Endothelial cell of umbilical vein (primary cell): ENCODE measurements at regions not wholly inside any gene's neighbourhood (a gene's known extent, or its start where the extent isn't known, plus 50 kb on each side); places are given as distances from the start of the nearest gene placed in this dataset.

Experiments
- BruUV-seq: library from RNA; stranded (reverse); fragments of 400-500 nt; replicated peaks from 2 replicates; lab custom pipeline; 2021; lab: Mats Ljungman, UMichigan
- CTCF ChIA-PET: fragments of 300-600, 350-600 bp; sonication (Branson Sonifier 250); formaldehyde crosslinking; loops from one replicate; lab custom pipeline; 2021; ENCODE audit warnings: antibody characterized with exemption, inconsistent platforms; lab: Charles Lee
- POLR2A ChIA-PET: fragments of 300-600, 350-600 bp; sonication (Branson Sonifier 250); formaldehyde crosslinking; loops from one replicate; lab custom pipeline; 2021; ENCODE audit warnings: antibody characterized with exemption, inconsistent platforms; lab: Charles Lee
- DNase-seq: peaks from one replicate; pipeline ENCODE4 v3.0.0-alpha.2; 2011; ENCODE audit warnings: low read depth, low spot score
- FAIRE-seq: peaks from 2 replicates; lab custom pipeline; 2011; peaks lifted over from hg19 to GRCh38; lab: Jason Lieb, UNC
- H2AFZ ChIP-seq: 2 replicates; pipeline ENCODE4 v1.6.0; 2012; ENCODE audit warnings: low read depth, low read length, control low read depth, inconsistent platforms
- H3K27ac ChIP-seq: 2 replicates; pipeline ENCODE4 v1.5.1; 2011; ENCODE audit warnings: low read depth, mild to moderate bottlenecking, control low read depth, low read length, moderate library complexity; ENCODE audit not compliant: insufficient read depth
- H3K27me3 ChIP-seq, 2 experiments: 2 replicates each; pipeline versions ENCODE4 v1.6.0 to v1.6.1; 2011; ENCODE audit warnings: low read length in 2 of 2, mixed read lengths in 1 of 2; ENCODE audit not compliant: control insufficient read depth in 2 of 2, insufficient read depth in 2 of 2
- H3K36me3 ChIP-seq, 2 experiments: 2 replicates in 1 of 2; 3 replicates in 1 of 2; pipeline ENCODE4 v1.5.1; 2011; ENCODE audit warnings: low read length in 2 of 2, mild to moderate bottlenecking in 1 of 2, moderate library complexity in 1 of 2; ENCODE audit not compliant: control insufficient read depth in 2 of 2, insufficient read depth in 2 of 2; ENCODE audit errors: extremely low read depth in 1 of 2
- H3K4me1 ChIP-seq: 3 replicates; pipeline ENCODE4 v1.5.1; 2011; ENCODE audit warnings: mild to moderate bottlenecking, low read length; ENCODE audit not compliant: control insufficient read depth, insufficient read depth; ENCODE audit errors: extremely low read depth
- H3K4me2 ChIP-seq: 2 replicates; pipeline ENCODE4 v1.6.1; 2011; ENCODE audit warnings: low read length, control low read depth, mixed read lengths; ENCODE audit not compliant: insufficient read depth
- H3K4me3 ChIP-seq, 3 experiments: fragments of 200-600 bp in 1 of 3; sonication (generic), shearing (Covaris generic) in 1 of 3; replicated peaks in 1 of 3; 2 replicates each; pipeline ENCODE4 v1.5.1; 2011 to 2016; ENCODE audit warnings: control low read depth in 3 of 3, low read length in 3 of 3, mild to moderate bottlenecking in 2 of 3, inconsistent platforms in 1 of 3, low read depth in 1 of 3, moderate library complexity in 1 of 3; ENCODE audit not compliant: insufficient read depth in 1 of 3
- H3K79me2 ChIP-seq: 2 replicates; pipeline ENCODE4 v1.6.0; 2012; ENCODE audit warnings: low read length, inconsistent platforms; ENCODE audit not compliant: control insufficient read depth, insufficient read depth
- H3K9ac ChIP-seq: replicated peaks from 2 replicates; pipeline ENCODE3; 2011; ENCODE audit warnings: low read length, control low read depth; ENCODE audit not compliant: insufficient read depth; ENCODE audit errors: extremely low read depth
- H3K9me1 ChIP-seq: replicated peaks from 3 replicates; pipeline ENCODE4 v1.6.0; 2011; ENCODE audit warnings: mild to moderate bottlenecking, low read length; ENCODE audit not compliant: control insufficient read depth, insufficient read depth; ENCODE audit errors: extremely low read depth
- H3K9me3 ChIP-seq: replicated peaks from 2 replicates; pipeline ENCODE4 v1.5.1; 2012; ENCODE audit warnings: low read length, inconsistent platforms; ENCODE audit not compliant: control insufficient read depth, insufficient read depth
- H4K20me1 ChIP-seq: replicated peaks from 2 replicates; pipeline ENCODE3; 2011; ENCODE audit warnings: mild to moderate bottlenecking, low read length; ENCODE audit not compliant: control insufficient read depth, insufficient read depth; ENCODE audit errors: extremely low read depth
- FOS ChIP-seq: IDR thresholded peaks from 2 replicates; pipeline ENCODE4 v1.6.1; 2011; ENCODE audit warnings: mild to moderate bottlenecking, low read length, moderate library complexity, borderline replicate concordance; ENCODE audit not compliant: insufficient read depth
- GATA2 ChIP-seq: IDR thresholded peaks from 2 replicates; pipeline ENCODE4 v1.7.0; 2011; ENCODE audit warnings: low read depth, mild to moderate bottlenecking, moderate library complexity, mixed read lengths, low read length; ENCODE audit not compliant: insufficient read length, insufficient read depth
- JUN ChIP-seq: IDR thresholded peaks from 2 replicates; pipeline ENCODE4 v1.6.1; 2011; ENCODE audit warnings: borderline replicate concordance, low read depth; ENCODE audit not compliant: insufficient read length, insufficient read depth
- POLR2A ChIP-seq: IDR thresholded peaks from 2 replicates; pipeline ENCODE4 v1.6.1; 2012; ENCODE audit warnings: low read depth, mild to moderate bottlenecking, control low read depth, low read length
- dilution Hi-C: fragments of 300-500 bp; cut with MboI; formaldehyde crosslinking; loops from one replicate; pipeline ENCODE4 v1.15.0; 2019; ENCODE audit warnings: low sequenced_read_pairs; ENCODE audit not compliant: extremely low pct_ligation_motif_present
- intact Hi-C: fragments of 100-400 bp; cut with micrococcal nuclease; formaldehyde crosslinking; loops from one replicate; pipeline ENCODE4 v1.10.0; 2022
- TF ChIP-seq, protein P1 (sequence below): IDR thresholded peaks from 2 replicates; pipeline ENCODE4 v1.6.1; 2011; ENCODE audit not compliant: insufficient read depth, insufficient read length

- intact Hi-C loops, result no loop called here
- H3K4me2 ChIP-seq, result no peak overlapping the region
- TF ChIP-seq FOS, result no peak
- H3K4me3 ChIP-seq, result no peak overlapping the region
- H3K36me3 ChIP-seq, result no peaks in the 10 kb centered on the region
- H3K9me3 ChIP-seq, result no peaks in the 10 kb centered on the region
- H3K4me1 ChIP-seq, result no peaks in the 10 kb centered on the region
- FAIRE-seq (no peak), DNase-seq (no peak)
- H3K27me3 ChIP-seq, result no peaks in the 10 kb centered on the region
- no peaks in the 10 kb centered on the region for H3K9me1 ChIP-seq
- H3K79me2 ChIP-seq, result no peaks in the 10 kb centered on the region
- POLR2A ChIA-PET, result no interaction called here
- CTCF ChIA-PET, result no interaction called here
- H2AFZ ChIP-seq, result no peak overlapping the region
- no peaks in the 10 kb centered on the region for H4K20me1 ChIP-seq
- BruUV-seq, result no TSS peak
- H3K27ac ChIP-seq, result no peak overlapping the region
- H3K9ac ChIP-seq, result no peak overlapping the region
- dilution Hi-C loops, result no loop called here
Observed at GRCh38 chr4:116949856-116950255, 135.5 kb downstream of the TRAM1L1 start.

GRCh38 chr4:116942315-116942714 lies 143.1 kb downstream of the TRAM1L1 start:
- no peaks in the 10 kb centered on the region for H3K36me3 ChIP-seq
- H3K4me3 ChIP-seq, result no peak overlapping the region
- no peaks in the 10 kb centered on the region for H4K20me1 ChIP-seq
- H3K9me1 ChIP-seq, result no peaks in the 10 kb centered on the region
- DNase-seq, result no peak
- H3K27ac ChIP-seq, result no peak overlapping the region
- TF ChIP-seq JUN (no peak), POLR2A (no peak), GATA2 (no peak)
- TF ChIP-seq, protein P1, sequence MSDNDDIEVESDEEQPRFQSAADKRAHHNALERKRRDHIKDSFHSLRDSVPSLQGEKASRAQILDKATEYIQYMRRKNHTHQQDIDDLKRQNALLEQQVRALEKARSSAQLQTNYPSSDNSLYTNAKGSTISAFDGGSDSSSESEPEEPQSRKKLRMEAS, result no peak
- intact Hi-C loops (no loop called here), dilution Hi-C loops (no loop called here)
- no peaks in the 10 kb centered on the region for H3K79me2 ChIP-seq
- no peak overlapping the region for H3K4me2 ChIP-seq
- ChIA-PET POLR2A (no interaction called here), CTCF (no interaction called here)
- BruUV-seq, result no TSS peak
- H2AFZ ChIP-seq, result no peak overlapping the region
- no peak for FAIRE-seq
- H3K4me1 ChIP-seq, result no peaks in the 10 kb centered on the region
- no peaks in the 10 kb centered on the region for H3K27me3 ChIP-seq
- no peak overlapping the region for H3K9ac ChIP-seq
- H3K9me3 ChIP-seq, result no peaks in the 10 kb centered on the region
